ENCODE measurements at regions not wholly inside any gene's neighbourhood (a gene's known extent, or its start where the extent isn't known, plus 50 kb on each side); places are given as distances from the start of the nearest gene placed in this dataset.

- DNase-seq (ENCODE audit: low spot score), result no peak
- no peak for ATAC-seq (ENCODE audit: low FRiP score)
- no peak for TF ChIP-seq CTCF (IDR thresholded peaks at IDR 0.05)
Observed at GRCh38 chr20:39100691-39101090, 138.5 kb downstream of the DHX35 start.

DNA sequence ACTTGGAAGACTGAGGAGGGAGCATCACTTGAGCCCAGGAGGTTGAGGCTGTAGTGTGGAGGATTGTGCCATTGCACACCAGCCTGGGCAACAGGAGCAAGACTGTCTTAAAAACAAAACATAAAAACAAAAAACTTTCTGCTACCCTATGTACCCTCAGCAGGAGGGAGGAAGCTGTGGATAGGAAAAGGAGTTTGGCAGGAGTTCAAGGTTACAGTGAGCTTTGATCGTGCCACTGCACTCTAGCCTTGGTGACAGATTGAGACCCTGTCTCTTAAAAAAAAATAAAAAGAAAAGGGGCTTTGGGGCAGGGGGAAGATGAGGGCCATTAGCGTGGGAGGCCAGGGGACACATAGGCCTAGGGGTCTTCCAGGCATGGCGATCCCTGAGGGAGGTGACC lies 135.7 kb downstream of the DHX35 start:
- no peak for ATAC-seq (ENCODE audit: low FRiP score)
- no peak for TF ChIP-seq CTCF (IDR thresholded peaks at IDR 0.05)
- no peak for DNase-seq (ENCODE audit: low spot score)

DNA sequence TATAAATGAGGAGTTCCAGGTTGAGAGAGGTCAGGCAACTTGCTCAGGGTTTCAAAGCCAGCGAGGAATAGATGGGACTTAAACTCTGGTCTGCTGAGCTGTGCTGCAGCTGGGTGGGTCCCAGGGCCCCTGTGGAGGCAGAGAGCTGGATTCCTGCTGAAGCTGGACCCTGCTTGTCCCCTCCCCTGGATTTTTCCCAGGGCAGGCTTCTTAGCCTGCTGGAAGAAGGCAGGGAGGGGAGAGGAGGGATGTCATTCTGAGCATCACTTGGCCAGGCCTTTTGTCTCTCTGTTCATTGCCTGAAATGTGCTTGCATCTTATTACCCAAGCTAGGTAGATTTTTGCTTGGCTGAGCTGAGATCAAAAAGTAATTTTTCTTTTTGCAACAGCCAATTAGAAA lies 133.7 kb downstream of the DHX35 start:
- no peak for ATAC-seq (ENCODE audit: low FRiP score)
- DNase-seq (ENCODE audit: low spot score), result no peak
- TF ChIP-seq CTCF (IDR thresholded peaks at IDR 0.05), result no peak

DNA sequence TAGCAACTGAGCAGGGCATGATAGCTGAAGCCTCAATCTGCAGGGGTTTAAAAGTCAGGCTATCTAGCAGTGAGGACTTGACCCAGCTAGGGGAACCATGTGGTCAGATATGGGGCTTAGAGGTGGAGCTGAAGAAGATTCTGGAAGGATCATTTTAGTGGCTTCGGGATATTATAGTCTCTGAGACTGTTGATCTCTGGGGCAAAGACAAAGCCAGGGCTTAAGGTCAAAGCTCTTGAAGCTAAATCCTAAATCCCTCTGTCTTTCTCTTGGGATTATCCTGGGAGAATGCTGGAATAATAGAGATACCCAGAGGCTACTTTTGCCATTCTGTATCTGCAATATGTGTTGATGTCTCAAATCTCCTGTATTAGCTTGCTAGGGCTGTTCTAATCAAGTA lies 132.2 kb downstream of the DHX35 start:
- TF ChIP-seq CTCF (IDR thresholded peaks at IDR 0.05), result no peak
- ATAC-seq (ENCODE audit: low FRiP score) (no peak), DNase-seq (ENCODE audit: low spot score) (no peak)

DNA sequence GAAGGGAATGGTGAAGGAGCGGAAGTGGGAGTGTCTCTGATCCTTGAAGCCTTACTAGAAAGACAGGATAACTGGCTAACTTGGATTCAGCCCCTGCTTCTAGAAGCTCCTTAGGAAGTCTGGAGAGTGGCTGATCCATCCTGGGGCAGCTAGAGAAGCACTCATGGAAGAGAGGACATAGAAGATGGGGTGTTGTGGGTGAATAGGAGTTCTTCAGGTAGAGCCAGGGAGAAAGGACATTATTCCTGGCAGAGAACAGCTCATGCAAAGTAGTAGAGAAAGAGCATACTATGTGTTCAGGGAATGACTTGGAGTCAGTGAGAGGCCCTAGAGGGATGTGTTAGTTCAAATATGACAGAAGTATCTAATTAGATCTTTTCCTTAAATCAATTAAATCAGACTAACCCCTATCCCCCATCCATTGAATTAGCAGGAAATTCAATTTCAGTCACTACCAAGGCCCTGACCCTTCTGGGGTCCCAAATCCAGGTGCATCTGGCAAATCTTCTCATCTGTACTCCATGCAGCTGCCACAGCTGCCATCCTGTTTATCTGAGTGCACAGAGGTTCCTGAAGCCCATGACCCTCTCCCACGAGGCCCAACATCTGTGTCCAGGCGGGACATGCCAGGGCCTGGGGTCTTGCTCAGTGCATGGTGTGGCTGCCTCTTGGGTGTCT lies 130.7 kb downstream of the DHX35 start:
- TF ChIP-seq CTCF (IDR thresholded peaks at IDR 0.05), result no peak
- no peak for ATAC-seq (ENCODE audit: low FRiP score)
- DNase-seq (ENCODE audit: low spot score), result no peak

DNA sequence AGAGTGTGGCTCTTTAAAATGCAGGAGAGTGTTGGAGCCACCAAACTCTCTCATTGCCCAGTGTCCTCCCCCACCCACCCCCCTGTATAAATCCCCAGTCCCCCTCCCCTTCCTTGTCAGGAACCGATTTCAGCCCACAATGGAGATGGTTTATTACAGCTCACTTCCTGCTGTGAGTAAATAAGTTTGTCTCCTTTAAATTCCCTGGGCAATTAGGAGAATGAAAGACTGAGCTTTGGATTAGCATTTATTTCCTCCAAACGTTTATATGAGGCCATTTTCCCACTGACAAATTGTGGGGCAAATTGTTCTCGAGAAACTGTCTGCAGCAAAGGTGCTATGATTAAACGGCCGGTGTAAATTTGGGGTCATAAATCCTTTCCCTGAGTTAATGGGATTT lies 128.8 kb downstream of the DHX35 start:
- DNase-seq (ENCODE audit: low spot score) (no peak), ATAC-seq (ENCODE audit: low FRiP score) (no peak)
- no peak for TF ChIP-seq CTCF (IDR thresholded peaks at IDR 0.05)

DNA sequence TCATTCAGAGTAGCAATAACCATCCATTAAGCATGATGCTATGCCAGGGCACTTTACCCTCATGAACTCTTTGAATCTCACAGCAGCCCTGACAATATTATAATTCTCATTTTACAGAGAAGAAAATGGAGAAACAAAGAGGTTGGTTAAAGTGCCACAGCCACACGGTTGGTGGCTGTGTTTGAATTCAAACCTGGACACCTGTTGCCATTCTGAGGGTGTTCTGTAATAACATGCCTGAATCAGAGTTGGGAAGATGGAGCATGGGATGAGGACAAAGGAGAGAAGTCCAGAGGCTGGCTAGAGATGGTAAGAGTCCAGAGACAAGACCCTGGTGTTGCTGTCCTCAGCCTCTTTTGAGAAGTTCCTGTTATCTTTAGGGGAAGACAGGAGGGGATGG lies 127.7 kb downstream of the DHX35 start:
- no peak for TF ChIP-seq CTCF (IDR thresholded peaks at IDR 0.05)
- DNase-seq (ENCODE audit: low spot score), result no peak
- no peak for ATAC-seq (ENCODE audit: low FRiP score)

Data from omental fat pad (tissue), 3 donors.